ENCODE measurements at regions not wholly inside any gene's neighbourhood (a gene's known extent, or its start where the extent isn't known, plus 50 kb on each side); places are given as distances from the start of the nearest gene placed in this dataset.
"Not testable (repeated sequence)": the region's sequence is repeated elsewhere in the genome, so short reads cannot be mapped to it uniquely, and the experiment has no call there.

DNA sequence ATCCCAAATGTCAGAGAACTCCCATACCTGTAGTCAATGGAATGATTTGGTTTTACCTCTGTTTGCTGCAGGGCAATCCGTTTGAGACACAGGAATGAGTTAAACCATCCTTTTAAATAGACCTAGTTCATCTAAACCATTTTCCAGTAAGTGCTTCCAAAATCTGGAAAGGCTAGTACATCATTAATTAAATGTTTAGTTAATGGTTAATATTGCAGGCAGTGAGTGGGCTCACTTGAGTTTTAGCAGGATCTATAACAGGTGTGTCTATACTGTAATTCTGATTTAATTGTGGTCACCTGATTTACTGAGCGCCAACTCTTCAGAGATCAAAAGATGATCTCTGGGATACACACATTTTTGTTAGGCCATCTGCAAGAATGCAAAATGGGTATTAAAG is 353.9 kb upstream of the ROPN1 start:
- Histone ChIP-seq H3K4me3 (ENCODE audit: low read length in 2 of 2) (no peak overlapping the region), H3K9ac (ENCODE audit: low read depth in 1 of 2, low read length in 2 of 2) (no peak overlapping the region), H3K9me3 (ENCODE audit: control insufficient read depth in 2 of 2, low read length in 2 of 2) (no peaks in the 10 kb centered on the region), H3K27me3 (ENCODE audit: control insufficient read depth in 2 of 2, insufficient read depth in 2 of 2, low read length in 2 of 2) (no peaks in the 10 kb centered on the region), H3K27ac (ENCODE audit: low read depth in 2 of 2, low read length in 2 of 2) (no peak overlapping the region), H3K4me1 (ENCODE audit: control insufficient read depth in 2 of 2, insufficient read depth in 2 of 2, low read length in 2 of 2) (no peaks in the 10 kb centered on the region), H3K36me3 (ENCODE audit: control insufficient read depth in 2 of 2, insufficient read depth in 2 of 2, low read length in 2 of 2) (no peaks in the 10 kb centered on the region)

DNA sequence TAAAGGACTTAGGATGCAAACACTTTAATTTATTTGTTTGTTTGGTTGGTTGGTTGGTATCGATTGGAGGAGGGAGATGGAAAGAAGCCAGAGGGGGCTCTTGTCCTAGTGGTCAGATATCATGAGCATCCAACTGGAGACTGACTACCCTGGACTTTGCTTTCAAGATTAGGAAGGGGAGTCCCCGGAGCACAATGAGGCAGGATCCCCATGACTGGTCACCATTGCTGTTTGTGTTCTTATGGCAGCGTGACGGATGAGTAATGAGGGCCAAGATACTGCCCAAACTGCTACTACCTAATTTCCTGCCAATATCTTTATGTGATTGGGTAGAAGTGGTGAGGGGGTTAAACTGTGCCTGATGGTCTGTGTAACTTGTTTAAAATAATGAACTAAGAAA is 354.6 kb upstream of the ROPN1 start:
- H3K36me3 ChIP-seq (ENCODE audit: control insufficient read depth in 2 of 2, insufficient read depth in 2 of 2, low read length in 2 of 2), result no peaks in the 10 kb centered on the region
- H3K27ac ChIP-seq (ENCODE audit: low read depth in 2 of 2, low read length in 2 of 2), result no peak overlapping the region
- H3K9ac ChIP-seq (ENCODE audit: low read depth in 1 of 2, low read length in 2 of 2), result no peak overlapping the region
- no peak overlapping the region for H3K4me3 ChIP-seq (ENCODE audit: low read length in 2 of 2)
- H3K9me3 ChIP-seq (ENCODE audit: control insufficient read depth in 2 of 2, low read length in 2 of 2), result no peaks in the 10 kb centered on the region
- H3K4me1 ChIP-seq (ENCODE audit: control insufficient read depth in 2 of 2, insufficient read depth in 2 of 2, low read length in 2 of 2), result no peaks in the 10 kb centered on the region
- H3K27me3 ChIP-seq (ENCODE audit: control insufficient read depth in 2 of 2, insufficient read depth in 2 of 2, low read length in 2 of 2), result no peaks in the 10 kb centered on the region

DNA sequence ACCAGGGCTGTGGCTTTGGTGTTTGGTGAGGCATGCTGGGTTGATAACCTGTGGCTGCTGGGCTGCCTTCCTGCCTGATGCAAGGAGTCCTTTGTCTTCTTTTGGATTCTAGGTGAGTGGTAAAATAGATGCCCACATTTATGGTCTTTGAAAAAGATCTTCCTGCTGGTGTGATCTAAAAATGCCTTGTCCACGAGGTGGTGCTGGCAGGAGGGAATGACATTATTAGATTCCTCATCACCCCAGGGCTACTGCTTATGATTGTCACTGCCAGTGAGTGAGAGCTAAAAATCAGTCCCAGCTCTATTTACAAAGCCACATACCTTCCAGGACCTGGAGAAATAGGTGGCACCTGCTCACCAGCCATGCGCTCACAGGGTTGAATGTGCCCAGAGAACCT is 355.5 kb upstream of the ROPN1 start:
- Histone ChIP-seq H3K27me3 (ENCODE audit: control insufficient read depth in 2 of 2, insufficient read depth in 2 of 2, low read length in 2 of 2) (no peaks in the 10 kb centered on the region), H3K36me3 (ENCODE audit: control insufficient read depth in 2 of 2, insufficient read depth in 2 of 2, low read length in 2 of 2) (no peaks in the 10 kb centered on the region), H3K4me1 (ENCODE audit: control insufficient read depth in 2 of 2, insufficient read depth in 2 of 2, low read length in 2 of 2) (no peaks in the 10 kb centered on the region), H3K9me3 (ENCODE audit: control insufficient read depth in 2 of 2, low read length in 2 of 2) (no peaks in the 10 kb centered on the region), H3K4me3 (ENCODE audit: low read length in 2 of 2) (no peak overlapping the region), H3K9ac (ENCODE audit: low read depth in 1 of 2, low read length in 2 of 2) (no peak overlapping the region), H3K27ac (ENCODE audit: low read depth in 2 of 2, low read length in 2 of 2) (no peak overlapping the region)

GRCh38 chr3:124348555-124348954 is 356.6 kb upstream of the ROPN1 start:
- not testable (repeated sequence) for H3K27me3 ChIP-seq (ENCODE audit: control insufficient read depth in 2 of 2, insufficient read depth in 2 of 2, low read length in 2 of 2); H3K4me1 ChIP-seq (ENCODE audit: control insufficient read depth in 2 of 2, insufficient read depth in 2 of 2, low read length in 2 of 2); H3K9ac ChIP-seq (ENCODE audit: low read depth in 1 of 2, low read length in 2 of 2); H3K36me3 ChIP-seq (ENCODE audit: control insufficient read depth in 2 of 2, insufficient read depth in 2 of 2, low read length in 2 of 2); H3K9me3 ChIP-seq (ENCODE audit: control insufficient read depth in 2 of 2, low read length in 2 of 2); H3K4me3 ChIP-seq (ENCODE audit: low read length in 2 of 2); H3K27ac ChIP-seq (ENCODE audit: low read depth in 2 of 2, low read length in 2 of 2)

- Histone ChIP-seq H3K9ac (ENCODE audit: low read depth in 1 of 2, low read length in 2 of 2) (no peak overlapping the region), H3K36me3 (ENCODE audit: control insufficient read depth in 2 of 2, insufficient read depth in 2 of 2, low read length in 2 of 2) (no peaks in the 10 kb centered on the region), H3K27me3 (ENCODE audit: control insufficient read depth in 2 of 2, insufficient read depth in 2 of 2, low read length in 2 of 2) (no peaks in the 10 kb centered on the region), H3K27ac (ENCODE audit: low read depth in 2 of 2, low read length in 2 of 2) (no peak overlapping the region), H3K4me3 (ENCODE audit: low read length in 2 of 2) (no peak overlapping the region), H3K9me3 (ENCODE audit: control insufficient read depth in 2 of 2, low read length in 2 of 2) (no peaks in the 10 kb centered on the region), H3K4me1 (ENCODE audit: control insufficient read depth in 2 of 2, insufficient read depth in 2 of 2, low read length in 2 of 2) (no peaks in the 10 kb centered on the region)
Observed at GRCh38 chr3:124351430-124352148, 359.7 kb upstream of the ROPN1 start.

DNA sequence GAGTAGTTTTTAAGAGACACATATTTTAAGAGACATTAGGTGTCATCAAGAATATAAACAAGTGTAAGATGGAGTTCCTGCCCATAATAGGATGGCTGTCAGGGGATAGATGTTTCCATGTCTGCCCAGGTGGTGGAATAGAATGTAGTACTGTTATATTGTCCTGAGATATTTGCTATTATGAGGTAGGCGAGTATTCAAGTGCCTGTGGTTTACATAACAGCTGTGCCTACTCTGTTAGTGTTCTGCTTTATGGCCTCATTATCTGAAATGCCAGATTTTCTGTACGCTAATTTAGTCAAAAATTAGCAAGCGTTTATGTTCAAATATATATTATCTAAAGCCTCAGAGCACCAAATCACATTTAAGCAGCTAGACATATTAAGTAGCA is 360.2 kb upstream of the ROPN1 start:
- H3K27me3 ChIP-seq (ENCODE audit: control insufficient read depth in 2 of 2, insufficient read depth in 2 of 2, low read length in 2 of 2), result no peaks in the 10 kb centered on the region
- H3K9ac ChIP-seq (ENCODE audit: low read depth in 1 of 2, low read length in 2 of 2), result no peak overlapping the region
- no peak overlapping the region for H3K27ac ChIP-seq (ENCODE audit: low read depth in 2 of 2, low read length in 2 of 2)
- no peaks in the 10 kb centered on the region for H3K9me3 ChIP-seq (ENCODE audit: control insufficient read depth in 2 of 2, low read length in 2 of 2)
- no peak overlapping the region for H3K4me3 ChIP-seq (ENCODE audit: low read length in 2 of 2)
- no peaks in the 10 kb centered on the region for H3K4me1 ChIP-seq (ENCODE audit: control insufficient read depth in 2 of 2, insufficient read depth in 2 of 2, low read length in 2 of 2)
- no peaks in the 10 kb centered on the region for H3K36me3 ChIP-seq (ENCODE audit: control insufficient read depth in 2 of 2, insufficient read depth in 2 of 2, low read length in 2 of 2)

DNA sequence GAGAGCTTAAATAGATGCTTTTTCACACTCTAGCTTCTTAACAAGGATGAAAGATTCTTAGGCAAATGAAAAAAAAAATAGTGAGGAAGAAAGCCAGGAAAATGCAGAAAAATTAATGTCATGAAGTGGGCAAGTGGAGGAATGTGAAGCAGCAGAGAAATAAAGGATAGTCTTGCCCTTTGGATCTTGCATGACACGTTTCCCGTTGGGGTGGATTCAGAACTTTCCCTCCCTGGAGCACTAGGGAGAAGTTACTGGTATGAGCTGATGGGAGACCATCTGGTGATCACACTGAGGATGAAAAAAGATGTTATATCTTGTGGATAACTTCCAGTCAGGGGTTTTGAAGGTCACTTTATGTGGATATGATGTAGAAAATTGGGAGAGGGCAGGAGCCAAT is 361.8 kb upstream of the ROPN1 start:
- H3K4me3 ChIP-seq (ENCODE audit: low read length in 2 of 2), result no peak overlapping the region
- H3K36me3 ChIP-seq (ENCODE audit: control insufficient read depth in 2 of 2, insufficient read depth in 2 of 2, low read length in 2 of 2), result no peaks in the 10 kb centered on the region
- no peak overlapping the region for H3K27ac ChIP-seq (ENCODE audit: low read depth in 2 of 2, low read length in 2 of 2)

DNA sequence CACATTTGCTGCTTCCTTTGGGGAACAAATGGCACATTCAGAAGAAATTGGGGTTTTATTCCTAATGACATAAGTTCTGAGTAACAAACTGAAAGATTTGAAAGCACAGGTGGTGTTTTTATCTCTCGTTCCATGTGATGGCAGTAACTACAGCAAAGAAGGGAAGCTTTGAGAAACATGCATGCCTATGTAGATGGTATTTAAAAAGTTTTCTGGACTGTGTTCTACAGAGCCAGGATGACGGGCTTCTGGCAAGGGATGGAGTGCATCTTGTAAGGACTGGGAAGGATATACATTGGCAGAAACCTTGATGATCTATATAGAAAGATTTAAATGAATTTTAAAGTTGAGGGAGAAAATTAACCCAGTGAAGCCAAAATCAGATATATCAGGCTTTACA is 362.2 kb upstream of the ROPN1 start:
- Histone ChIP-seq H3K4me1 (ENCODE audit: control insufficient read depth in 2 of 2, insufficient read depth in 2 of 2, low read length in 2 of 2) (no peaks in the 10 kb centered on the region), H3K27me3 (ENCODE audit: control insufficient read depth in 2 of 2, insufficient read depth in 2 of 2, low read length in 2 of 2) (no peaks in the 10 kb centered on the region), H3K27ac (ENCODE audit: low read depth in 2 of 2, low read length in 2 of 2) (no peak overlapping the region), H3K36me3 (ENCODE audit: control insufficient read depth in 2 of 2, insufficient read depth in 2 of 2, low read length in 2 of 2) (no peaks in the 10 kb centered on the region), H3K9me3 (ENCODE audit: control insufficient read depth in 2 of 2, low read length in 2 of 2) (no peaks in the 10 kb centered on the region), H3K4me3 (ENCODE audit: low read length in 2 of 2) (no peak overlapping the region), H3K9ac (ENCODE audit: low read depth in 1 of 2, low read length in 2 of 2) (no peak overlapping the region)

More for the DNA sequence above, 361.8 kb upstream of the ROPN1 start:
- Histone ChIP-seq H3K27me3 (ENCODE audit: control insufficient read depth in 2 of 2, insufficient read depth in 2 of 2, low read length in 2 of 2) (no peaks in the 10 kb centered on the region), H3K9ac (ENCODE audit: low read depth in 1 of 2, low read length in 2 of 2) (no peak overlapping the region), H3K9me3 (ENCODE audit: control insufficient read depth in 2 of 2, low read length in 2 of 2) (no peaks in the 10 kb centered on the region), H3K4me1 (ENCODE audit: control insufficient read depth in 2 of 2, insufficient read depth in 2 of 2, low read length in 2 of 2) (no peaks in the 10 kb centered on the region)

GRCh38 chr3:124358156-124358555 is 366.2 kb upstream of the ROPN1 start:
- H3K4me1 ChIP-seq (ENCODE audit: control insufficient read depth in 2 of 2, insufficient read depth in 2 of 2, low read length in 2 of 2), result no peaks in the 10 kb centered on the region

DNA sequence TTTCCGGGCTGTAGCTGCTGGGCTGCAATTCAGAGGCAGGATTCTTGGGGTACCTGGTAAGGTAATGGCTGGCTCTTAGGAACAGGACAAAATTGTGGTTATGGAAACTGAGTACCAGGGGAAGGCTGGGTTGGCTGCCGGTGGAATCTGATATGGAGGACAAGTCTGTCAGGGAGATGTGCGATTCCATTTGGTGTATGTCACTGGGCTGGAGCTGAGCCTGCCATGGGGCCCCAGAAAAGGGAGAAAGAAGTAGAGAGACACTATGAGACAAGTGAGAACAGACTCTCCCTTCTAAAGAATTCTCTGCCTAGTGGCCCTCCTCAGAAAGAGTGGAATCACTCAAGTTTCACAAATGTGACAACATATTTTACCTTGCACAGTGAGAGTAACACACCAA is 368.2 kb upstream of the ROPN1 start:
- no peak overlapping the region for H3K4me3 ChIP-seq (ENCODE audit: low read length in 2 of 2)
- H3K27ac ChIP-seq (ENCODE audit: low read depth in 2 of 2, low read length in 2 of 2), result no peak overlapping the region
- H3K4me1 ChIP-seq (ENCODE audit: control insufficient read depth in 2 of 2, insufficient read depth in 2 of 2, low read length in 2 of 2), result no peaks in the 10 kb centered on the region

More at GRCh38 chr3:124358156-124358555, 366.2 kb upstream of the ROPN1 start:
- no peak overlapping the region for H3K27ac ChIP-seq (ENCODE audit: low read depth in 2 of 2, low read length in 2 of 2)
- no peaks in the 10 kb centered on the region for H3K27me3 ChIP-seq (ENCODE audit: control insufficient read depth in 2 of 2, insufficient read depth in 2 of 2, low read length in 2 of 2)
- H3K4me3 ChIP-seq (ENCODE audit: low read length in 2 of 2), result no peak overlapping the region
- H3K36me3 ChIP-seq (ENCODE audit: control insufficient read depth in 2 of 2, insufficient read depth in 2 of 2, low read length in 2 of 2), result no peaks in the 10 kb centered on the region
- H3K9ac ChIP-seq (ENCODE audit: low read depth in 1 of 2, low read length in 2 of 2), result no peak overlapping the region
- H3K9me3 ChIP-seq (ENCODE audit: control insufficient read depth in 2 of 2, low read length in 2 of 2), result no peaks in the 10 kb centered on the region

DNA sequence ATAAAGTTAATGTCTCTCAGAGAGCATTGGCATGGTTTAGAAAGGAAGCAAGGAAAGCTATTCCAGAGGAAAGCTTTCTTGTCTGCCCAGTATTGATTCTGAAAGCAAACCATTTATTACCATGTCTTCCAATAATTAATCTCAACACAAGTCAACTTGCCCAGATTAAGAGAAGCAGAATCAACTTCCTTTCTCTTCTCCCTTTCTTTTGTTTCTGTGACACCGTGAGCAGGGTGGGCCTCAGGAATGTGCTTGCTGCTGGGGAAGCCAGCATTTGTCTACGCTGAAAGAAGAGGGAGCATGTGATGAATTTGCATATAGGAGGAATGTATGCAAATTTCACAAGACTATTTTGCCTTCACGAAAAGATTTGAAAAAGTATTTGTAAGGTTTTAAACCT is 368.6 kb upstream of the ROPN1 start:
- H3K27ac ChIP-seq (ENCODE audit: low read depth in 2 of 2, low read length in 2 of 2), result no peak overlapping the region
- no peaks in the 10 kb centered on the region for H3K36me3 ChIP-seq (ENCODE audit: control insufficient read depth in 2 of 2, insufficient read depth in 2 of 2, low read length in 2 of 2)
- H3K4me1 ChIP-seq (ENCODE audit: control insufficient read depth in 2 of 2, insufficient read depth in 2 of 2, low read length in 2 of 2), result no peaks in the 10 kb centered on the region
- no peaks in the 10 kb centered on the region for H3K9me3 ChIP-seq (ENCODE audit: control insufficient read depth in 2 of 2, low read length in 2 of 2)
- H3K27me3 ChIP-seq (ENCODE audit: control insufficient read depth in 2 of 2, insufficient read depth in 2 of 2, low read length in 2 of 2), result no peaks in the 10 kb centered on the region
- H3K9ac ChIP-seq (ENCODE audit: low read depth in 1 of 2, low read length in 2 of 2), result no peak overlapping the region
- no peak overlapping the region for H3K4me3 ChIP-seq (ENCODE audit: low read length in 2 of 2)

More for the DNA sequence above, 368.2 kb upstream of the ROPN1 start:
- no peaks in the 10 kb centered on the region for H3K36me3 ChIP-seq (ENCODE audit: control insufficient read depth in 2 of 2, insufficient read depth in 2 of 2, low read length in 2 of 2)
- no peak overlapping the region for H3K9ac ChIP-seq (ENCODE audit: low read depth in 1 of 2, low read length in 2 of 2)
- H3K9me3 ChIP-seq (ENCODE audit: control insufficient read depth in 2 of 2, low read length in 2 of 2), result no peaks in the 10 kb centered on the region
- no peaks in the 10 kb centered on the region for H3K27me3 ChIP-seq (ENCODE audit: control insufficient read depth in 2 of 2, insufficient read depth in 2 of 2, low read length in 2 of 2)

All from mucosa of rectum (tissue), 2 donors.